Endothelial cell of umbilical vein (primary cell): ENCODE measurements at regions not wholly inside any gene's neighbourhood (a gene's known extent, or its start where the extent isn't known, plus 50 kb on each side); places are given as distances from the start of the nearest gene placed in this dataset.

Experiments used
- BruUV-seq: library from RNA; stranded (reverse); fragments of 400-500 nt; replicated peaks from 2 replicates; lab custom pipeline; 2021; lab: Mats Ljungman, UMichigan
- CTCF ChIA-PET: fragments of 300-600, 350-600 bp; sonication (Branson Sonifier 250); formaldehyde crosslinking; loops from one replicate; lab custom pipeline; 2021; ENCODE audit warnings: antibody characterized with exemption, inconsistent platforms; lab: Charles Lee
- POLR2A ChIA-PET: fragments of 300-600, 350-600 bp; sonication (Branson Sonifier 250); formaldehyde crosslinking; loops from one replicate; lab custom pipeline; 2021; ENCODE audit warnings: antibody characterized with exemption, inconsistent platforms; lab: Charles Lee
- DNase-seq: peaks from one replicate; pipeline ENCODE4 v3.0.0-alpha.2; 2011; ENCODE audit warnings: low read depth, low spot score
- FAIRE-seq: peaks from 2 replicates; lab custom pipeline; 2011; peaks lifted over from hg19 to GRCh38; lab: Jason Lieb, UNC
- H2AFZ ChIP-seq: 2 replicates; pipeline ENCODE4 v1.6.0; 2012; ENCODE audit warnings: low read depth, low read length, control low read depth, inconsistent platforms
- H3K27ac ChIP-seq: 2 replicates; pipeline ENCODE4 v1.5.1; 2011; ENCODE audit warnings: low read depth, mild to moderate bottlenecking, control low read depth, low read length, moderate library complexity; ENCODE audit not compliant: insufficient read depth
- H3K27me3 ChIP-seq, 2 experiments: 2 replicates each; pipeline versions ENCODE4 v1.6.0 to v1.6.1; 2011; ENCODE audit warnings: low read length in 2 of 2, mixed read lengths in 1 of 2; ENCODE audit not compliant: control insufficient read depth in 2 of 2, insufficient read depth in 2 of 2
- H3K36me3 ChIP-seq, 2 experiments: 2 replicates in 1 of 2; 3 replicates in 1 of 2; pipeline ENCODE4 v1.5.1; 2011; ENCODE audit warnings: low read length in 2 of 2, mild to moderate bottlenecking in 1 of 2, moderate library complexity in 1 of 2; ENCODE audit not compliant: control insufficient read depth in 2 of 2, insufficient read depth in 2 of 2; ENCODE audit errors: extremely low read depth in 1 of 2
- H3K4me1 ChIP-seq: 3 replicates; pipeline ENCODE4 v1.5.1; 2011; ENCODE audit warnings: mild to moderate bottlenecking, low read length; ENCODE audit not compliant: control insufficient read depth, insufficient read depth; ENCODE audit errors: extremely low read depth
- H3K4me2 ChIP-seq: 2 replicates; pipeline ENCODE4 v1.6.1; 2011; ENCODE audit warnings: low read length, control low read depth, mixed read lengths; ENCODE audit not compliant: insufficient read depth
- H3K4me3 ChIP-seq, 3 experiments: fragments of 200-600 bp in 1 of 3; sonication (generic), shearing (Covaris generic) in 1 of 3; replicated peaks in 1 of 3; 2 replicates each; pipeline ENCODE4 v1.5.1; 2011 to 2016; ENCODE audit warnings: control low read depth in 3 of 3, low read length in 3 of 3, mild to moderate bottlenecking in 2 of 3, inconsistent platforms in 1 of 3, low read depth in 1 of 3, moderate library complexity in 1 of 3; ENCODE audit not compliant: insufficient read depth in 1 of 3
- H3K79me2 ChIP-seq: 2 replicates; pipeline ENCODE4 v1.6.0; 2012; ENCODE audit warnings: low read length, inconsistent platforms; ENCODE audit not compliant: control insufficient read depth, insufficient read depth
- H3K9ac ChIP-seq: replicated peaks from 2 replicates; pipeline ENCODE3; 2011; ENCODE audit warnings: low read length, control low read depth; ENCODE audit not compliant: insufficient read depth; ENCODE audit errors: extremely low read depth
- H3K9me1 ChIP-seq: replicated peaks from 3 replicates; pipeline ENCODE4 v1.6.0; 2011; ENCODE audit warnings: mild to moderate bottlenecking, low read length; ENCODE audit not compliant: control insufficient read depth, insufficient read depth; ENCODE audit errors: extremely low read depth
- H3K9me3 ChIP-seq: replicated peaks from 2 replicates; pipeline ENCODE4 v1.5.1; 2012; ENCODE audit warnings: low read length, inconsistent platforms; ENCODE audit not compliant: control insufficient read depth, insufficient read depth
- H4K20me1 ChIP-seq: replicated peaks from 2 replicates; pipeline ENCODE3; 2011; ENCODE audit warnings: mild to moderate bottlenecking, low read length; ENCODE audit not compliant: control insufficient read depth, insufficient read depth; ENCODE audit errors: extremely low read depth
- EZH2 ChIP-seq: IDR thresholded peaks from 2 replicates; pipeline ENCODE4 v1.6.1; 2012; ENCODE audit warnings: borderline replicate concordance, low read depth, mild to moderate bottlenecking, moderate library complexity, low read length, inconsistent platforms; ENCODE audit not compliant: severe bottlenecking
- FOS ChIP-seq: IDR thresholded peaks from 2 replicates; pipeline ENCODE4 v1.6.1; 2011; ENCODE audit warnings: mild to moderate bottlenecking, low read length, moderate library complexity, borderline replicate concordance; ENCODE audit not compliant: insufficient read depth
- GATA2 ChIP-seq: IDR thresholded peaks from 2 replicates; pipeline ENCODE4 v1.7.0; 2011; ENCODE audit warnings: low read depth, mild to moderate bottlenecking, moderate library complexity, mixed read lengths, low read length; ENCODE audit not compliant: insufficient read length, insufficient read depth
- JUN ChIP-seq: IDR thresholded peaks from 2 replicates; pipeline ENCODE4 v1.6.1; 2011; ENCODE audit warnings: borderline replicate concordance, low read depth; ENCODE audit not compliant: insufficient read length, insufficient read depth
- MAX ChIP-seq: IDR thresholded peaks from 2 replicates; pipeline ENCODE4 v1.6.1; 2011; ENCODE audit not compliant: insufficient read depth, insufficient read length
- MYC ChIP-seq: IDR thresholded peaks from one replicate; pipeline ENCODE4 v1.6.1; 2011; ENCODE audit warnings: mild to moderate bottlenecking, low read depth, low read length
- POLR2A ChIP-seq: IDR thresholded peaks from 2 replicates; pipeline ENCODE4 v1.6.1; 2012; ENCODE audit warnings: low read depth, mild to moderate bottlenecking, control low read depth, low read length
- POLR2AphosphoS5 ChIP-seq: IDR thresholded peaks from 2 replicates; pipeline ENCODE4 v1.6.1; 2012; ENCODE audit warnings: low read depth, mild to moderate bottlenecking, control low read depth, low read length, moderate library complexity; ENCODE audit not compliant: insufficient read depth
- dilution Hi-C: fragments of 300-500 bp; cut with MboI; formaldehyde crosslinking; loops from one replicate; pipeline ENCODE4 v1.15.0; 2019; ENCODE audit warnings: low sequenced_read_pairs; ENCODE audit not compliant: extremely low pct_ligation_motif_present
- intact Hi-C: fragments of 100-400 bp; cut with micrococcal nuclease; formaldehyde crosslinking; loops from one replicate; pipeline ENCODE4 v1.10.0; 2022
- TF ChIP-seq, protein P1 (sequence below), 2 donors: IDR thresholded peaks; 1 replicate in 1 of 2; 2 replicates in 1 of 2; pipeline ENCODE4 v1.5.1; 2011; ENCODE audit warnings: low read length in 2 of 2, mild to moderate bottlenecking in 2 of 2, moderate library complexity in 2 of 2, control low read depth in 1 of 2, inconsistent platforms in 1 of 2, low read depth in 1 of 2; ENCODE audit not compliant: insufficient read depth in 1 of 2; ENCODE audit errors: extremely low read depth in 1 of 2

GRCh38 chr12:91882910-91883309, 262.7 kb downstream of the BTG1 start:
- Histone ChIP-seq H3K9me3 (no peaks in the 10 kb centered on the region), H3K4me1 (peaks cover 5% of the 10 kb centered on the region), H3K79me2 (no peaks in the 10 kb centered on the region), H3K4me3 (no peak overlapping the region), H3K9ac (no peak overlapping the region), H4K20me1 (no peaks in the 10 kb centered on the region), H3K27me3 (no peaks in the 10 kb centered on the region), H3K36me3 (no peaks in the 10 kb centered on the region), H3K27ac (no peak overlapping the region), H2AFZ (no peak overlapping the region), H3K9me1 (no peaks in the 10 kb centered on the region), H3K4me2 (no peak overlapping the region)
- no peak for TF ChIP-seq POLR2A
- peak; percentile 3 for TF ChIP-seq GATA2
- TF ChIP-seq POLR2AphosphoS5: no peak
- no peak for TF ChIP-seq MYC
- TF ChIP-seq JUN: no peak
- TF ChIP-seq MAX: no peak
- TF ChIP-seq, protein P1, sequence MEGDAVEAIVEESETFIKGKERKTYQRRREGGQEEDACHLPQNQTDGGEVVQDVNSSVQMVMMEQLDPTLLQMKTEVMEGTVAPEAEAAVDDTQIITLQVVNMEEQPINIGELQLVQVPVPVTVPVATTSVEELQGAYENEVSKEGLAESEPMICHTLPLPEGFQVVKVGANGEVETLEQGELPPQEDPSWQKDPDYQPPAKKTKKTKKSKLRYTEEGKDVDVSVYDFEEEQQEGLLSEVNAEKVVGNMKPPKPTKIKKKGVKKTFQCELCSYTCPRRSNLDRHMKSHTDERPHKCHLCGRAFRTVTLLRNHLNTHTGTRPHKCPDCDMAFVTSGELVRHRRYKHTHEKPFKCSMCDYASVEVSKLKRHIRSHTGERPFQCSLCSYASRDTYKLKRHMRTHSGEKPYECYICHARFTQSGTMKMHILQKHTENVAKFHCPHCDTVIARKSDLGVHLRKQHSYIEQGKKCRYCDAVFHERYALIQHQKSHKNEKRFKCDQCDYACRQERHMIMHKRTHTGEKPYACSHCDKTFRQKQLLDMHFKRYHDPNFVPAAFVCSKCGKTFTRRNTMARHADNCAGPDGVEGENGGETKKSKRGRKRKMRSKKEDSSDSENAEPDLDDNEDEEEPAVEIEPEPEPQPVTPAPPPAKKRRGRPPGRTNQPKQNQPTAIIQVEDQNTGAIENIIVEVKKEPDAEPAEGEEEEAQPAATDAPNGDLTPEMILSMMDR (IDR thresholded peaks at IDR 0.05; ENCODE audit: extremely low read depth in 1 of 2, insufficient read depth in 1 of 2, low read depth in 1 of 2, low read length in 2 of 2): no peak
- TF ChIP-seq FOS: no peak
- TF ChIP-seq EZH2: no peak
- no peak for DNase-seq
- ChIA-PET CTCF (interaction anchor here (1.2 kb wide), 1 partner anchor 16 kb away, joined by 3 read pairs; no protein-coding TSS in a partner anchor), POLR2A (no interaction called here)
- intact Hi-C loops: no loop called here
- no peak for FAIRE-seq
- no TSS peak for BruUV-seq
- dilution Hi-C loops: no loop called here
